Esophagus squamous epithelium (tissue), 5 donors: ENCODE measurements at regions not wholly inside any gene's neighbourhood (a gene's known extent, or its start where the extent isn't known, plus 50 kb on each side); places are given as distances from the start of the nearest gene placed in this dataset.
A peak's percentile ranks its signal among the peaks of the same experiment; 100 is the strongest.

Experiments
- DNase-seq: peaks from one replicate; lab custom pipeline; 2025; lab: John Stamatoyannopoulos, UW
- H3K27ac ChIP-seq, 4 donors: fragments of 200-600 bp; sonication (generic); one replicate each; pipeline ENCODE4 v1.5.1; 2016 to 2019; ENCODE audit warnings: mild to moderate bottlenecking in 1 of 4
- H3K27me3 ChIP-seq, 4 donors: fragments of 200-600 bp; sonication (generic); 1 replicate in 3 of 4; 2 replicates in 1 of 4; pipeline versions ENCODE4 v1.5.1 to v1.6.0; 2017 to 2021; ENCODE audit warnings: antibody characterized with exemption in 1 of 4
- H3K36me3 ChIP-seq, 3 donors: fragments of 200-600 bp; sonication (generic); one replicate each; pipeline ENCODE4 v1.5.1; 2016 to 2019
- H3K4me1 ChIP-seq, 3 donors: fragments of 200-600 bp; sonication (generic); one replicate each; pipeline ENCODE4 v1.5.1; 2017 to 2019
- H3K4me3 ChIP-seq, 4 donors: fragments of 200-600 bp; sonication (generic); 1 replicate in 3 of 4; 2 replicates in 1 of 4; pipeline ENCODE4 v1.5.1; 2016 to 2019; ENCODE audit warnings: mild to moderate bottlenecking in 2 of 4, moderate library complexity in 1 of 4
- H3K9me3 ChIP-seq, 3 donors: fragments of 200-600 bp; sonication (generic); one replicate each; pipeline ENCODE4 v1.5.1; 2016 to 2019
- POLR2A ChIP-seq, 4 donors: fragments of 450-650 bp; IDR thresholded peaks; one replicate each; pipeline ENCODE4 v1.6.1; 2017; ENCODE audit warnings: antibody characterized with exemption in 4 of 4, mild to moderate bottlenecking in 4 of 4, moderate library complexity in 3 of 4
- WGBS, 2 donors: methylation state at CpG; one replicate each; pipeline ENCODE4 v1.1.5; 2018; 5-methylcytosine and 5-hydroxymethylcytosine counted together
- intact Hi-C: fragments of 100-400 bp; cut with DNase I; formaldehyde crosslinking; loops from one replicate; pipeline ENCODE4 v1.15.0; 2022
- TF ChIP-seq, protein P1 (sequence below), 6 experiments: fragments of 450-650 bp in 4 of 6; fragments of 200-600 bp in 2 of 6; sonication (generic) in 2 of 6; IDR thresholded peaks; one replicate each; pipeline ENCODE4 v1.5.1; 2016 to 2019; ENCODE audit warnings: antibody characterized with exemption in 6 of 6, mild to moderate bottlenecking in 4 of 6, moderate library complexity in 4 of 6
- donor health status: DM: yes; HTN: yes; CAD: no.

DNA sequence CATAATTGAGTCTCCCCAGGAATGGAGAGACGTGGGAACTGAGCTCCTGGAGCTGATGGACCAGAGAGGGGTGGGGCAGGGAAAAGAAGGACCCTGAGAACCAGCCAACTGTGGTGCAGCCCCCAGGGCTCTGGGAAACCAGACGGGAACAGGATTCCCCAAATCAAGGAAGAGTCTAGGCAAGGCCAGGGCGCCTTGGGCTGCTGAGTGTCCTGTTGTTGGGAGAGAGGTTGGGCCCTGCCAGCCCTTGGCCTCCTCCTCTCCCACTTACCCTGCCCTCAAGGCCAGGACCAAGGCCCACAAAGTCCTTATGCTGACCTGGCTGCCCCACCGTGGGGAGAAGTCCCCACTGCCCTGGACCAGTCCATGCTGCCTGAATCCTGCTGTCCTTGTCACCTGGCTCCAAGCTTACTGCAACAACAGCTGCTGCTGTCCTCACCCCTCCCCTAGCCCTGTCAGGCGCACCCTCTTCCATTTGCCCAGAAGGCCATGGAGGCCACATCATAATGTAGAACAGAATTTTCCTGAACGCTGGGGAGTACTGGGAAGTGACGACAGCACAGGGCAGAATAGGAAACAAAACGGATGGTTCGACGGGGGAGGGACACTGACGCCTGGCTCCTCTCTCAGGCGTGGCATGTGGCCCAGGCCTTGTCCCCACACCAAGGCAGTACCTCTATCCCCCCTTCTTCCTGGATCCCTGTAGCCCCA is 132.9 kb upstream of the ZMIZ1 start:
- Histone ChIP-seq H3K27me3 (no peaks in the 10 kb centered on the region), H3K27ac (peak overlapping the region; percentile 52 to 84 (median 84)), H3K9me3 (no peaks in the 10 kb centered on the region), H3K4me1 (peaks cover 22 to 66% (median 25%) of the 10 kb centered on the region in 3 donors), H3K4me3 (no peak overlapping the region), H3K36me3 (no peaks in the 10 kb centered on the region)
- DNase-seq, result no peak
- 54 to 73% methylated on average over 7 to 10 of the region's 12 CpGs for WGBS, 2 donors
- intact Hi-C loops, result no loop called here
- no peak for TF ChIP-seq POLR2A (IDR thresholded peaks at IDR 0.05)
- TF ChIP-seq, protein P1, sequence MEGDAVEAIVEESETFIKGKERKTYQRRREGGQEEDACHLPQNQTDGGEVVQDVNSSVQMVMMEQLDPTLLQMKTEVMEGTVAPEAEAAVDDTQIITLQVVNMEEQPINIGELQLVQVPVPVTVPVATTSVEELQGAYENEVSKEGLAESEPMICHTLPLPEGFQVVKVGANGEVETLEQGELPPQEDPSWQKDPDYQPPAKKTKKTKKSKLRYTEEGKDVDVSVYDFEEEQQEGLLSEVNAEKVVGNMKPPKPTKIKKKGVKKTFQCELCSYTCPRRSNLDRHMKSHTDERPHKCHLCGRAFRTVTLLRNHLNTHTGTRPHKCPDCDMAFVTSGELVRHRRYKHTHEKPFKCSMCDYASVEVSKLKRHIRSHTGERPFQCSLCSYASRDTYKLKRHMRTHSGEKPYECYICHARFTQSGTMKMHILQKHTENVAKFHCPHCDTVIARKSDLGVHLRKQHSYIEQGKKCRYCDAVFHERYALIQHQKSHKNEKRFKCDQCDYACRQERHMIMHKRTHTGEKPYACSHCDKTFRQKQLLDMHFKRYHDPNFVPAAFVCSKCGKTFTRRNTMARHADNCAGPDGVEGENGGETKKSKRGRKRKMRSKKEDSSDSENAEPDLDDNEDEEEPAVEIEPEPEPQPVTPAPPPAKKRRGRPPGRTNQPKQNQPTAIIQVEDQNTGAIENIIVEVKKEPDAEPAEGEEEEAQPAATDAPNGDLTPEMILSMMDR (IDR thresholded peaks at IDR 0.05), result no peak

DNA sequence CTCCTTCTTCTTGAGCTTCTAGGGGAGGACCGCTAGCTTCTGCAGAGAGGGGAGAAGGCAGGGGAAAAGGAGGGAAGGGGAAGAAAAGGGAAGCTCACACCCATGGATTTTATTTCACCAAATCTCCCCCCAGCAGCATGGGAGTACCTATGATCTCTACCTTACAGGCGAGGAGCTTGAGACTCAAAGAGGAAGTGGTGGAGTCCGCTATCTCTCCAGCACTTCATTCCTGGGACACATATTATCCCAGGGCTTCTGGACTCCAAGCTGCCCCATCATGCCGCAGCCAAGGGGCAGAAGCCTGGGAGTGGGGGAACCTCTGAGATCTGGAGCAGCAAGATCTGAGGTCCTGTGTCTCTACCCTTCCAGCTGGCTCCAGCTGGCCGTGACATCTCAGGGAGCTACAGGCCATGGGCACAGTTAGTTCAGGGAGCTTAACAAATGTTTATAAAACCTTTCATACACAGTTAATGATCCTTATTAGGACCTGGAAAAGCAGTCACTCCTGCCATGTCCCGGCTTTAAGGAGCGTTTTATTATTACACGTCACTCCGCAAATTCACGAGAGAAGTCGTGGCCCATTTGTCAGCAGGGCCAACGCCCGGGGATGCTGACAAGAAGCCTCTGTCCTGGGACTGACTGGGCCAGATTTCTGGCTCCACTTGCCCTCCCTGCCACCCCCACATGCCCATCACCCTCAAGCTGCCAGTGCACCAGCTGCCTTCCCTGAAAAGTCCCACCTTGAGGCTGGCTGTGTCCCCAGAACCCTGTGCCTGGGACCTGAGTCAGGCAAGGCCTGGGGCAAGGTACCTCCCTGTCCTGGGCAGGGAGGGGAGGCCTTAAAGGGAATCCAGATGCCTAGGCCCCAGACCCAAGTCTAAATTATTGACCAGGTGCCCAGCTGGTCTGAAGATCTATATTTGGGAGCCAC is 132.1 kb upstream of the ZMIZ1 start:
- Histone ChIP-seq H3K4me1 (peaks cover 22 to 60% (median 25%) of the 10 kb centered on the region in 3 donors), H3K9me3 (no peaks in the 10 kb centered on the region), H3K4me3 (no peak overlapping the region), H3K27me3 (no peaks in the 10 kb centered on the region), H3K36me3 (no peaks in the 10 kb centered on the region), H3K27ac (peak overlapping the region; percentile 52 to 84 (median 84))
- no peak for DNase-seq
- no peak for TF ChIP-seq POLR2A (IDR thresholded peaks at IDR 0.05)
- TF ChIP-seq, protein P1 (IDR thresholded peaks at IDR 0.05), result no peak
- intact Hi-C loops, result no loop called here
- 62 to 64% methylated on average over 8 to 10 of the region's 13 CpGs for WGBS, 2 donors

DNA sequence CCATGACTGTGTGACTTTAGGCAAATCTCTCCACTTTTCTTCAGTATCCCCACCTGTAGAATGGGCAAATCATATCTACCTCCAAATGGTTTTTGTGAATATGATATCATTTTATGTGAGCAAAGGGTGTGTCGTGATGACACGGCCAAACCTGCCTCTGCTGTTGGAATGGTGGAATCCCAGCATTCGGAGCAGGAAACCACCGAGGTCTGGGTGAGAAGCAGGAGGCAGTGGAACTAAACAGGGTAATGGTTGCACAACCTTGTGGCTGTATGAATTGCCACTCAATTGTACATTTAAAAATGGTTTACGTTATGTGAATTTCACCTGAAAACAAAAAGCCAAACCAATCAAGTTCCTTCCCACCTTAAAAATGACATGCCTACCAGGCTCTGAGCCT is 131.4 kb upstream of the ZMIZ1 start:
- Histone ChIP-seq H3K27me3 (no peaks in the 10 kb centered on the region), H3K36me3 (no peaks in the 10 kb centered on the region), H3K27ac (peak overlapping the region; percentile 52 to 84 (median 84)), H3K4me1 (peaks cover 22 to 53% (median 25%) of the 10 kb centered on the region in 3 donors), H3K4me3 (no peak overlapping the region), H3K9me3 (no peaks in the 10 kb centered on the region)
- intact Hi-C loops, result no loop called here
- 25 to 29% methylated on average over 5 of the region's 5 CpGs for WGBS, 2 donors
- no peak for DNase-seq
- TF ChIP-seq POLR2A (IDR thresholded peaks at IDR 0.05), result no peak
- TF ChIP-seq, protein P1 (IDR thresholded peaks at IDR 0.05), result no peak

DNA sequence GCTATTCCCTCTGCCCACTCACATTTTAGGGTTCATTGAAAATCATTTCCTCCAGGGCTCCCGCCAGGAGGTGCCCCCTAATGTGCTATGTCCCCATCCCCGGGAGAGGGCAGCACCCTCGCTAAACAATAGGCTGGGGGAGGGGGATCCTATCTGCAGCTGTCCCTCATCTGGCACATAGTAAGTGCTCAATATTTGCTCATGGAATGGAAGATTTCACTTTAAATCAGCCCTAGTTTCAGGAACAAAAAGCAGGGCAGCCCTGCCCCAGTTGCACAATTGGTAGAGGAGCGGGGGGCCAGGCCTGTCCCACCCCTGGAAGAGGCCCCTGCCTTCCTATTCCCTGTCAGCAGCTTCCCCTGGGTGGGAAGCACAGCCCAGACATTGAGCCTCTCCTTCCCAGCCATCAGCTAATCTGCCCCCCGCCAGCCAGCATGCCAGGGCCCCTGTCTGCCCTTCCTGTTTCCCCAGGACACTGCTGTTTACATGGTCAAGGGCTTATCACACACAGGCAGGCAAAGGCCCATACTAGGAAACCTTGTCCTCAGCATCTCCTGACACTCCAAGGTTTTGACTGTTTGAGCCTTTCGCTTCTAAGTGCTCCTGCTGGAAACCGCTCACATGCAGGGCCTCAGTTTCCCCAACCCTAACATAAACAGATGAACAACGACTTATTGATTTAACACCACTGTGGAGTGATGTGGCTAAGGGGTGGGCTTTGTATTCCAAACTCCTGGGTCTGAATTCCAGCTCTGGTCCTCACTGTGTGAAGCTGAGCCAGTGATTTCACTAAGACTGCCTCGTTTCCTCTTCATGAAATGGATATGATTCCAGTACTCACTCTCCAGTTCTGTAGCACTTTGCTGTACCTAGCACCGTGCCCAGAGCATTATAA is 130.7 kb upstream of the ZMIZ1 start:
- Histone ChIP-seq H3K9me3 (no peaks in the 10 kb centered on the region), H3K27me3 (no peaks in the 10 kb centered on the region), H3K36me3 (no peaks in the 10 kb centered on the region), H3K4me3 (no peak overlapping the region), H3K4me1 (peaks cover 22 to 47% (median 25%) of the 10 kb centered on the region in 3 donors), H3K27ac (peak overlapping the region in 3 of 4 donors; percentile 83 to 84 (median 84))
- no peak for TF ChIP-seq POLR2A (IDR thresholded peaks at IDR 0.05)
- TF ChIP-seq, protein P1 (IDR thresholded peaks at IDR 0.05), result peak in 2 of 6 experiments; percentile 29 to 36
- intact Hi-C loops, result no loop called here
- no peak for DNase-seq
- WGBS, 2 donors, result 65 to 76% methylated on average over 7 to 9 of the region's 10 CpGs
